DND-41 (cell line): ENCODE measurements at regions not wholly inside any gene's neighbourhood (a gene's known extent, or its start where the extent isn't known, plus 50 kb on each side); places are given as distances from the start of the nearest gene placed in this dataset.

Source experiments
- EZH2 ChIP-seq: IDR thresholded peaks from 3 replicates; pipeline ENCODE4 v1.6.1; 2012; ENCODE audit warnings: borderline replicate concordance, low read depth, mild to moderate bottlenecking, moderate library complexity, low read length, inconsistent platforms; ENCODE audit not compliant: severe bottlenecking
- TF ChIP-seq, protein P1 (sequence below): IDR thresholded peaks from 2 replicates; pipeline ENCODE4 v1.5.1; 2012; ENCODE audit warnings: borderline replicate concordance, low read length, moderate library complexity, mild to moderate bottlenecking; ENCODE audit not compliant: poor library complexity, severe bottlenecking; ENCODE audit errors: extremely low read depth

DNA sequence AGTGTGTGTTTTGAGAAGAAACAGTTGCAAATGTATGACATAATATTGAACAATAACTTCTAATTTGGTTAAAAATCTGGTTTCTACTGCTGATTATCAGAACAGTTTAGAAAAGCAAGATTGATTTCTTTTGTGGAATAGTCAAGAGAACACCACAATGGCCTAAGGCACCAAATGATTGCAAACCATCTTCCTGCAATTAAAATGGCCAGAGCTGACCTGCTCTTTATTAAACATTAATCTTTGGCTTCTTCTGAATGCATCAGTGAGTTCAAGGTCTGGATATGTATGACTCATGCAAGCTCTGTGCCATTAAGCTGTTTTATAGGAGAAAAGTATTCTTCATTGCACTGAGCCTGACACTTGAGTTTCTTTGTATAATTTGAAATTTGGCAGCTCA is 107.8 kb upstream of the PDHA2 start:
- TF ChIP-seq, protein P1, sequence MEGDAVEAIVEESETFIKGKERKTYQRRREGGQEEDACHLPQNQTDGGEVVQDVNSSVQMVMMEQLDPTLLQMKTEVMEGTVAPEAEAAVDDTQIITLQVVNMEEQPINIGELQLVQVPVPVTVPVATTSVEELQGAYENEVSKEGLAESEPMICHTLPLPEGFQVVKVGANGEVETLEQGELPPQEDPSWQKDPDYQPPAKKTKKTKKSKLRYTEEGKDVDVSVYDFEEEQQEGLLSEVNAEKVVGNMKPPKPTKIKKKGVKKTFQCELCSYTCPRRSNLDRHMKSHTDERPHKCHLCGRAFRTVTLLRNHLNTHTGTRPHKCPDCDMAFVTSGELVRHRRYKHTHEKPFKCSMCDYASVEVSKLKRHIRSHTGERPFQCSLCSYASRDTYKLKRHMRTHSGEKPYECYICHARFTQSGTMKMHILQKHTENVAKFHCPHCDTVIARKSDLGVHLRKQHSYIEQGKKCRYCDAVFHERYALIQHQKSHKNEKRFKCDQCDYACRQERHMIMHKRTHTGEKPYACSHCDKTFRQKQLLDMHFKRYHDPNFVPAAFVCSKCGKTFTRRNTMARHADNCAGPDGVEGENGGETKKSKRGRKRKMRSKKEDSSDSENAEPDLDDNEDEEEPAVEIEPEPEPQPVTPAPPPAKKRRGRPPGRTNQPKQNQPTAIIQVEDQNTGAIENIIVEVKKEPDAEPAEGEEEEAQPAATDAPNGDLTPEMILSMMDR: no peak
- no peak for TF ChIP-seq EZH2
